ENCODE measurements at regions not wholly inside any gene's neighbourhood (a gene's known extent, or its start where the extent isn't known, plus 50 kb on each side); places are given as distances from the start of the nearest gene placed in this dataset.

- Histone ChIP-seq H3K9ac (ENCODE audit: low read length in 3 of 3) (no peak overlapping the region), H3K4me1 (ENCODE audit: control insufficient read depth in 2 of 3, insufficient read depth in 2 of 3, low read depth in 1 of 3, low read length in 3 of 3) (no peaks in the 10 kb centered on the region), H3K36me3 (ENCODE audit: control insufficient read depth in 2 of 3, insufficient read depth in 3 of 3, low read length in 3 of 3) (no peaks in the 10 kb centered on the region), H3K27ac (ENCODE audit: low read depth in 2 of 2, low read length in 2 of 2) (no peak overlapping the region), H3K4me3 (ENCODE audit: low read length in 3 of 3) (no peak overlapping the region), H3K27me3 (ENCODE audit: control insufficient read depth, insufficient read depth, low read length) (no peaks in the 10 kb centered on the region), H3K9me3 (ENCODE audit: control insufficient read depth in 2 of 3, insufficient read depth in 1 of 3, low read length in 3 of 3) (no peaks in the 10 kb centered on the region)
- DNase-seq (peak in 1 of 5 donors; percentile 62), FAIRE-seq (no peak)
- TF ChIP-seq CTCF (IDR thresholded peaks at IDR 0.05; ENCODE audit: borderline replicate concordance, extremely low read depth, insufficient read depth) = no peak
- intact Hi-C loops (cut with DNase I) = no loop called here
Observed at GRCh38 chr12:74292351-74293194, 245.1 kb upstream of the ATXN7L3B start.

- no peak for TF ChIP-seq CTCF (IDR thresholded peaks at IDR 0.05; ENCODE audit: borderline replicate concordance, extremely low read depth, insufficient read depth)
- H3K4me3 ChIP-seq (ENCODE audit: low read length in 3 of 3) = no peak overlapping the region
- no peak overlapping the region for H3K9ac ChIP-seq (ENCODE audit: low read length in 3 of 3)
- H3K36me3 ChIP-seq (ENCODE audit: control insufficient read depth in 2 of 3, insufficient read depth in 3 of 3, low read length in 3 of 3) = no peaks in the 10 kb centered on the region
- H3K4me1 ChIP-seq (ENCODE audit: control insufficient read depth in 2 of 3, insufficient read depth in 2 of 3, low read depth in 1 of 3, low read length in 3 of 3) = no peaks in the 10 kb centered on the region
- no peak overlapping the region for H3K27ac ChIP-seq (ENCODE audit: low read depth in 2 of 2, low read length in 2 of 2)
- H3K9me3 ChIP-seq (ENCODE audit: control insufficient read depth in 2 of 3, insufficient read depth in 1 of 3, low read length in 3 of 3) = no peaks in the 10 kb centered on the region
- intact Hi-C loops (cut with DNase I) = no loop called here
- no peaks in the 10 kb centered on the region for H3K27me3 ChIP-seq (ENCODE audit: control insufficient read depth, insufficient read depth, low read length)
- FAIRE-seq (no peak), DNase-seq (no peak)
Observed at GRCh38 chr12:74293689-74294131, 243.9 kb upstream of the ATXN7L3B start.

- peak; percentile 36 for TF ChIP-seq CTCF (IDR thresholded peaks at IDR 0.05; ENCODE audit: borderline replicate concordance, extremely low read depth, insufficient read depth)
- H3K4me3 ChIP-seq (ENCODE audit: low read length in 3 of 3) = no peak overlapping the region
- H3K27me3 ChIP-seq (ENCODE audit: control insufficient read depth, insufficient read depth, low read length) = no peaks in the 10 kb centered on the region
- intact Hi-C loops (cut with DNase I) = no loop called here
- DNase-seq = peak in 4 of 5 donors; percentile 27 to 93 (median 66)
- H3K27ac ChIP-seq (ENCODE audit: low read depth in 2 of 2, low read length in 2 of 2) = no peak overlapping the region
- no peak for FAIRE-seq
- no peaks in the 10 kb centered on the region for H3K4me1 ChIP-seq (ENCODE audit: control insufficient read depth in 2 of 3, insufficient read depth in 2 of 3, low read depth in 1 of 3, low read length in 3 of 3)
- no peak overlapping the region for H3K9ac ChIP-seq (ENCODE audit: low read length in 3 of 3)
- H3K36me3 ChIP-seq (ENCODE audit: control insufficient read depth in 2 of 3, insufficient read depth in 3 of 3, low read length in 3 of 3) = no peaks in the 10 kb centered on the region
- no peaks in the 10 kb centered on the region for H3K9me3 ChIP-seq (ENCODE audit: control insufficient read depth in 2 of 3, insufficient read depth in 1 of 3, low read length in 3 of 3)
Observed at GRCh38 chr12:74317078-74317601, 220.5 kb upstream of the ATXN7L3B start.

Measured in kidney (tissue), 13 donors.